Fibroblast of lung (primary cell): ENCODE measurements at regions not wholly inside any gene's neighbourhood (a gene's known extent, or its start where the extent isn't known, plus 50 kb on each side); places are given as distances from the start of the nearest gene placed in this dataset.

Experiments used
- DNase-seq, 2 donors: peaks; one replicate each; pipeline versions ENCODE4 v3.0.0 to v3.0.0-alpha.2; 2010; ENCODE audit warnings: low read depth in 2 of 2
- H2AFZ ChIP-seq: 2 replicates; pipeline ENCODE4 v1.5.1; 2012; ENCODE audit warnings: low read length, control low read depth, inconsistent platforms
- H3K27ac ChIP-seq: 2 replicates; pipeline ENCODE4 v1.5.1; 2011; ENCODE audit warnings: low read length, control low read depth; ENCODE audit not compliant: insufficient read depth
- H3K27me3 ChIP-seq: 2 replicates; pipeline ENCODE4 v1.5.1; 2011; ENCODE audit warnings: mild to moderate bottlenecking, low read length; ENCODE audit not compliant: control insufficient read depth, insufficient read depth
- H3K36me3 ChIP-seq: 2 replicates; pipeline ENCODE4 v1.5.1; 2011; ENCODE audit warnings: low read length; ENCODE audit not compliant: control insufficient read depth, insufficient read depth
- H3K4me1 ChIP-seq: 2 replicates; pipeline ENCODE4 v1.5.1; 2011; ENCODE audit warnings: low read length; ENCODE audit not compliant: control insufficient read depth, insufficient read depth; ENCODE audit errors: extremely low read depth
- H3K4me2 ChIP-seq: 2 replicates; pipeline ENCODE4 v1.5.1; 2011; ENCODE audit warnings: low read length, control low read depth; ENCODE audit not compliant: insufficient read depth; ENCODE audit errors: extremely low read depth
- H3K4me3 ChIP-seq, 4 experiments: fragments of 200-600 bp in 1 of 4; sonication (generic) in 1 of 4; replicated peaks in 1 of 4; 2 replicates each; pipeline ENCODE4 v1.5.1; 2011 to 2016; ENCODE audit warnings: low read length in 4 of 4, low read depth in 3 of 4, mild to moderate bottlenecking in 3 of 4, control low read depth in 2 of 4, inconsistent platforms in 1 of 4, mixed read lengths in 1 of 4; ENCODE audit not compliant: insufficient read depth in 1 of 4; ENCODE audit errors: control extremely low read depth in 1 of 4
- H3K79me2 ChIP-seq: 2 replicates; pipeline ENCODE4 v1.5.1; 2012; ENCODE audit warnings: mild to moderate bottlenecking, low read length, inconsistent platforms; ENCODE audit not compliant: control insufficient read depth, insufficient read depth
- H3K9ac ChIP-seq: 2 replicates; pipeline ENCODE4 v1.5.1; 2011; ENCODE audit warnings: mild to moderate bottlenecking, low read length, control low read depth; ENCODE audit not compliant: insufficient read depth
- H3K9me3 ChIP-seq: 2 replicates; pipeline ENCODE4 v1.5.1; 2012; ENCODE audit warnings: low read depth, low read length; ENCODE audit not compliant: control insufficient read depth, insufficient read depth
- H4K20me1 ChIP-seq: 2 replicates; pipeline ENCODE4 v1.5.1; 2011; ENCODE audit warnings: low read length; ENCODE audit not compliant: control insufficient read depth, insufficient read depth; ENCODE audit errors: extremely low read depth
- CTCF ChIP-seq, 2 donors: IDR thresholded peaks in 1 of 2; conservative IDR thresholded peaks in 1 of 2; 1 replicate in 1 of 2; 2 replicates in 1 of 2; pipeline ENCODE4 v1.5.1; 2011 to 2012; ENCODE audit warnings: low read length in 2 of 2, control low read depth in 1 of 2, inconsistent platforms in 1 of 2, low read depth in 1 of 2, mild to moderate bottlenecking in 1 of 2
- EZH2 ChIP-seq: IDR thresholded peaks from 2 replicates; pipeline ENCODE4 v1.5.1; 2012; ENCODE audit warnings: low read length, control low read depth, mild to moderate bottlenecking; ENCODE audit errors: missing control alignments

GRCh38 chr13:47603365-47603764 is 397.7 kb downstream of the SUCLA2 start:
- Histone ChIP-seq H3K27me3 (no peaks in the 10 kb centered on the region), H3K36me3 (no peaks in the 10 kb centered on the region), H4K20me1 (no peaks in the 10 kb centered on the region), H2AFZ (no peak overlapping the region), H3K4me2 (no peak overlapping the region), H3K4me1 (no peaks in the 10 kb centered on the region), H3K9ac (no peak overlapping the region), H3K27ac (no peak overlapping the region), H3K4me3 (no peak overlapping the region), H3K79me2 (no peaks in the 10 kb centered on the region), H3K9me3 (no peaks in the 10 kb centered on the region)
- DNase-seq = peak in 1 of 2 donors; percentile 13
- TF ChIP-seq CTCF (conservative IDR thresholded peaks at IDR 0.05 in 1 of 2, IDR thresholded peaks at IDR 0.05 in 1 of 2; ENCODE audit: low read depth in 1 of 2, low read length in 2 of 2) (no peak), EZH2 (no peak)

- Histone ChIP-seq H3K4me1 (no peaks in the 10 kb centered on the region), H3K27me3 (no peaks in the 10 kb centered on the region), H3K9ac (no peak overlapping the region), H3K79me2 (no peaks in the 10 kb centered on the region), H3K27ac (no peak overlapping the region), H3K4me3 (no peak overlapping the region), H3K9me3 (no peaks in the 10 kb centered on the region), H3K4me2 (no peak overlapping the region), H3K36me3 (no peaks in the 10 kb centered on the region), H4K20me1 (no peaks in the 10 kb centered on the region), H2AFZ (no peak overlapping the region)
- TF ChIP-seq CTCF (conservative IDR thresholded peaks at IDR 0.05 in 1 of 2, IDR thresholded peaks at IDR 0.05 in 1 of 2; ENCODE audit: low read depth in 1 of 2, low read length in 2 of 2) = peak; percentile 23 to 36
- TF ChIP-seq EZH2 = no peak
- peak; percentile 12 to 50 for DNase-seq
Observed at GRCh38 chr13:47598340-47598911, 402.6 kb downstream of the SUCLA2 start.

GRCh38 chr13:47594833-47595232 is 406.2 kb downstream of the SUCLA2 start:
- H3K79me2 ChIP-seq = no peaks in the 10 kb centered on the region
- TF ChIP-seq CTCF (conservative IDR thresholded peaks at IDR 0.05 in 1 of 2, IDR thresholded peaks at IDR 0.05 in 1 of 2; ENCODE audit: low read depth in 1 of 2, low read length in 2 of 2) (peak in 1 of 2 donors; percentile 26), EZH2 (no peak)
- no peak overlapping the region for H3K27ac ChIP-seq
- no peaks in the 10 kb centered on the region for H3K27me3 ChIP-seq
- peak in 1 of 2 donors; percentile 7 for DNase-seq
- H2AFZ ChIP-seq = no peak overlapping the region
- no peaks in the 10 kb centered on the region for H3K9me3 ChIP-seq
- no peaks in the 10 kb centered on the region for H4K20me1 ChIP-seq
- no peaks in the 10 kb centered on the region for H3K36me3 ChIP-seq
- H3K4me2 ChIP-seq = no peak overlapping the region
- no peaks in the 10 kb centered on the region for H3K4me1 ChIP-seq
- no peak overlapping the region for H3K9ac ChIP-seq
- no peak overlapping the region for H3K4me3 ChIP-seq
